Smooth muscle cell (in vitro differentiated cells): ENCODE measurements at regions not wholly inside any gene's neighbourhood (a gene's known extent, or its start where the extent isn't known, plus 50 kb on each side); places are given as distances from the start of the nearest gene placed in this dataset.

Experiments
- DNase-seq: peaks from one replicate; lab custom pipeline; 2025; ENCODE audit not compliant: unreplicated experiment; lab: John Stamatoyannopoulos, UW
- H2AFZ ChIP-seq: fragments of 200-600 bp; sonication (generic); 2 replicates; pipeline ENCODE4 v1.6.0; 2016; ENCODE audit warnings: antibody characterized with exemption, low read depth, mild to moderate bottlenecking
- H3F3A ChIP-seq: fragments of 200-600 bp; sonication (generic); 2 replicates; pipeline ENCODE4 v1.6.0; 2017; ENCODE audit warnings: antibody characterized with exemption, low read depth
- H3K27ac ChIP-seq: fragments of 200-600 bp; sonication (generic); 2 replicates; pipeline ENCODE4 v1.5.1; 2016; ENCODE audit warnings: low read depth, mild to moderate bottlenecking
- H3K27me3 ChIP-seq: fragments of 200-600 bp; sonication (generic); 2 replicates; pipeline ENCODE4 v1.6.1; 2016; ENCODE audit warnings: low read depth, mild to moderate bottlenecking
- H3K36me3 ChIP-seq: fragments of 200-600 bp; sonication (generic); 2 replicates; pipeline ENCODE4 v1.5.1; 2016; ENCODE audit warnings: low read depth
- H3K4me1 ChIP-seq: fragments of 200-600 bp; sonication (generic); 2 replicates; pipeline ENCODE4 v1.5.1; 2016; ENCODE audit warnings: low read depth
- H3K4me2 ChIP-seq: fragments of 200-600 bp; sonication (generic); 2 replicates; pipeline ENCODE4 v1.6.0; 2016; ENCODE audit warnings: mild to moderate bottlenecking
- H3K4me3 ChIP-seq: fragments of 200-600 bp; sonication (generic); 2 replicates; pipeline ENCODE4 v1.5.1; 2016; ENCODE audit warnings: mild to moderate bottlenecking
- H3K79me2 ChIP-seq: fragments of 200-600 bp; sonication (generic); 2 replicates; pipeline ENCODE4 v1.6.0; 2016; ENCODE audit warnings: low read depth, mild to moderate bottlenecking
- H3K9ac ChIP-seq: fragments of 200-600 bp; sonication (generic); 2 replicates; pipeline ENCODE4 v1.6.0; 2016; ENCODE audit warnings: low read depth
- H3K9me3 ChIP-seq: fragments of 200-600 bp; sonication (generic); replicated peaks from 2 replicates; pipeline ENCODE4 v1.5.1; 2016; ENCODE audit warnings: low read depth
- H4K20me1 ChIP-seq: fragments of 200-600 bp; sonication (generic); 2 replicates; pipeline ENCODE4 v1.6.0; 2016; ENCODE audit warnings: low read depth
- WGBS: methylation state at CpG from one replicate; pipeline ENCODE4 v1.1.7; 2016; ENCODE audit warnings: low lambda C conversion rate; 5-methylcytosine and 5-hydroxymethylcytosine counted together
- TF ChIP-seq, protein P1 (sequence below): fragments of 200-600 bp; sonication (generic); IDR thresholded peaks from 2 replicates; pipeline ENCODE4 v1.5.1; 2017; ENCODE audit warnings: borderline replicate concordance, mild to moderate bottlenecking, antibody characterized with exemption; ENCODE audit not compliant: insufficient read depth, poor library complexity, severe bottlenecking

DNA sequence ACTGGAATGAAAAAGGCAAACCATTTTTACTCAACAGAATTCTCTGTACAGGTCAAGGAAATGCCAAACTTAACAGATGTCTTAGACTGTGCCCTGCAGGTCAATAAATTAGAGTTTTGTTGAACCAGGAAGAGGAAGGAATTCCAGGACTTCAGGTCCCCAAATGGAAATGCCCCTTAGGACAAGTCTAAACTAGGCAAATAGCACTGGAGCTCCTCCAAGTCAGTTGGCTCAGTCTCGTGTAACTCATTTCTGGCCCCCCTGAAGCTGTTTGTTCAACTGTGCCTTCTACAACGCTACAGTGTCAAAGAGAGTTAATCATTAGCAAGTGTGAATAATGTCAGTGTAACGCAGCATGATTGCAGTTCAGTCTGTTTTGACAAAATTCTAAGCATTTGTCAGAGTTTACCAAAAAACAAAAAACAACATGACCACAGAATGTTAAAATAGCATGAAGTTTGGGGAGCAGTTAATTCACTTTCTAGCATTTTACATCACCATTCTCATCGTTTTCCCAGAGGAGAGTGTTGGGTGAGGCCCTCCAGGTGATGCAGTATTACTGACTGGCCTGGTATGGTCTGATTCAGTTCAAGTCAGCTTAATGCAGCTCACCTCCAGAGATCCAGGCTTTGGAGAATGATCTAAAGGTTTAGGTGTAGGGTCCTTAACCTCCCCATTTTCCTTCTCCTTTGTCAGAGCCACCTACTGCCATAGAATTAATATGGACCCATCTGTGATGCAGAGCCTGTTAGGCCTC lies 108.1 kb downstream of the AQP4 start:
- TF ChIP-seq, protein P1, sequence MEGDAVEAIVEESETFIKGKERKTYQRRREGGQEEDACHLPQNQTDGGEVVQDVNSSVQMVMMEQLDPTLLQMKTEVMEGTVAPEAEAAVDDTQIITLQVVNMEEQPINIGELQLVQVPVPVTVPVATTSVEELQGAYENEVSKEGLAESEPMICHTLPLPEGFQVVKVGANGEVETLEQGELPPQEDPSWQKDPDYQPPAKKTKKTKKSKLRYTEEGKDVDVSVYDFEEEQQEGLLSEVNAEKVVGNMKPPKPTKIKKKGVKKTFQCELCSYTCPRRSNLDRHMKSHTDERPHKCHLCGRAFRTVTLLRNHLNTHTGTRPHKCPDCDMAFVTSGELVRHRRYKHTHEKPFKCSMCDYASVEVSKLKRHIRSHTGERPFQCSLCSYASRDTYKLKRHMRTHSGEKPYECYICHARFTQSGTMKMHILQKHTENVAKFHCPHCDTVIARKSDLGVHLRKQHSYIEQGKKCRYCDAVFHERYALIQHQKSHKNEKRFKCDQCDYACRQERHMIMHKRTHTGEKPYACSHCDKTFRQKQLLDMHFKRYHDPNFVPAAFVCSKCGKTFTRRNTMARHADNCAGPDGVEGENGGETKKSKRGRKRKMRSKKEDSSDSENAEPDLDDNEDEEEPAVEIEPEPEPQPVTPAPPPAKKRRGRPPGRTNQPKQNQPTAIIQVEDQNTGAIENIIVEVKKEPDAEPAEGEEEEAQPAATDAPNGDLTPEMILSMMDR: no peak
- H3K27me3 ChIP-seq: no peaks in the 10 kb centered on the region
- DNase-seq: no peak
- no peak overlapping the region for H2AFZ ChIP-seq
- no peaks in the 10 kb centered on the region for H3K36me3 ChIP-seq
- H3K27ac ChIP-seq: no peak overlapping the region
- no peaks in the 10 kb centered on the region for H4K20me1 ChIP-seq
- H3K79me2 ChIP-seq: no peaks in the 10 kb centered on the region
- H3K9me3 ChIP-seq: no peaks in the 10 kb centered on the region
- no peak overlapping the region for H3K4me3 ChIP-seq
- H3K4me1 ChIP-seq: no peaks in the 10 kb centered on the region
- 74% methylated on average over 4 of the region's 4 CpGs for WGBS
- no peak overlapping the region for H3K4me2 ChIP-seq
- H3K9ac ChIP-seq: no peak overlapping the region
- no peaks in the 10 kb centered on the region for H3F3A ChIP-seq

DNA sequence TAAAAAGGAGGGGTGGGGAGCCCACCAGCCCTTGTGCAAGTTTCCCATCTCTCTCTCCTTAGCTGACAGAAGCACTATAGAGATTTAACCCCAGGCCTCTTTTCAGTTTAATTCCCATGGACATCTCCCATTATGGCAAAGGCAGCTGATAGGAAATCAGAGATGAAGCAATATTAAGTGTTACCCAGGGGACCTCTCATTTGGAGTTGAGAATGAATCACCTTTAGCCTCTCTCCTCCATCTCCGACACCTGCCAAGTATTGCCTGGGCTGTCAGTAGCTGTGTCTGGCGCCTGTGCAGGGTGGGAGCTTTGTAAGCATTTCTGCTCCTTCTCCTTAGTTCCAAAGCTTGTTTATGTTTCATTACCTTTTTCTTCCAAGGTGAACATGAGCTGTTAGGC lies 109.0 kb downstream of the AQP4 start:
- H3K4me3 ChIP-seq: no peak overlapping the region
- no peaks in the 10 kb centered on the region for H3K79me2 ChIP-seq
- H3K27me3 ChIP-seq: no peaks in the 10 kb centered on the region
- H3K4me2 ChIP-seq: no peak overlapping the region
- DNase-seq: no peak
- H3K27ac ChIP-seq: no peak overlapping the region
- H2AFZ ChIP-seq: no peak overlapping the region
- TF ChIP-seq, protein P1: no peak
- no peaks in the 10 kb centered on the region for H4K20me1 ChIP-seq
- 89% methylated on average over 2 of the region's 2 CpGs for WGBS
- H3K36me3 ChIP-seq: no peaks in the 10 kb centered on the region
- H3K4me1 ChIP-seq: no peaks in the 10 kb centered on the region
- no peaks in the 10 kb centered on the region for H3K9me3 ChIP-seq
- H3K9ac ChIP-seq: no peak overlapping the region
- H3F3A ChIP-seq: no peaks in the 10 kb centered on the region

DNA sequence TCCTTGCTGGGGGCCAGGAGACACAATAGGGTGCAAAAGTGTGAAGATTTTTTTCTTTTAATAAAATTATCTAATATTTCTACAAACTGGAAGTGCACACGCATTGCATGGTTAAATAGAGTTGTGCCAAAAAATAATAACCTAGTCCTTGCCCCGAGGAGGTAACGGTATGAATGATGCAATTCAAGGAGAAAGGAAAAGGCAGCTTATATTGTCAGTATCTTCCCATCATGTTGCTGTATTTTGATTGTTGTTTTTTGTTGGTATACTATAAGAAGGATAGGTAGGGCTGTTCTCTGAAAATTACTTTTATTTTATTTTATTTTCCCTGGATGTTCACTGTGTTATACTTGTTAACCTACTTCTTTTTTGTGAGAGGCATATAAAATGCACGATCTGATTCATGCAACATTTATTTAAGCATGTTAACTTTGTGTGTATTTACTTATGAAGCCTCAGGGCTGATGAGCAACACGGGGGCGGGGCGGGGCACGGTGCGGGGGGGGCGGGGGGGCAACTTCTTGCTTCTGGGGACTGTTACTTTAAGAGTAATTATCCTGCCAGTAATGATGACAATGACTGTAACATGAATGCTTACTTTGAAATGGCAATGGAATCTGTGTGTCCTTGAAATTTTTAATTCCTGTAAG lies 118.6 kb downstream of the AQP4 start:
- TF ChIP-seq, protein P1: no peak
- 55% methylated on average over 10 of the region's 10 CpGs for WGBS
- peak overlapping the region; percentile 20 for H3K4me2 ChIP-seq
- peak overlapping the region; percentile 51 for H2AFZ ChIP-seq
- no peaks in the 10 kb centered on the region for H4K20me1 ChIP-seq
- H3F3A ChIP-seq: no peaks in the 10 kb centered on the region
- H3K9ac ChIP-seq: no peak overlapping the region
- no peak for DNase-seq
- no peak overlapping the region for H3K4me3 ChIP-seq
- no peaks in the 10 kb centered on the region for H3K9me3 ChIP-seq
- no peaks in the 10 kb centered on the region for H3K36me3 ChIP-seq
- peaks cover 15% of the 10 kb centered on the region for H3K4me1 ChIP-seq
- no peaks in the 10 kb centered on the region for H3K27me3 ChIP-seq
- no peaks in the 10 kb centered on the region for H3K79me2 ChIP-seq
- H3K27ac ChIP-seq: peak overlapping the region; percentile 21
